GM19043 (cell line): ENCODE measurements at regions not wholly inside any gene's neighbourhood (a gene's known extent, or its start where the extent isn't known, plus 50 kb on each side); places are given as distances from the start of the nearest gene placed in this dataset.

Experiments
- ATAC-seq: cut with Tn5 transposase; IDR thresholded peaks from one replicate; pipeline ENCODE4 v1.9.1; 2021; ENCODE audit warnings: low read depth; ENCODE audit not compliant: unreplicated experiment

DNA sequence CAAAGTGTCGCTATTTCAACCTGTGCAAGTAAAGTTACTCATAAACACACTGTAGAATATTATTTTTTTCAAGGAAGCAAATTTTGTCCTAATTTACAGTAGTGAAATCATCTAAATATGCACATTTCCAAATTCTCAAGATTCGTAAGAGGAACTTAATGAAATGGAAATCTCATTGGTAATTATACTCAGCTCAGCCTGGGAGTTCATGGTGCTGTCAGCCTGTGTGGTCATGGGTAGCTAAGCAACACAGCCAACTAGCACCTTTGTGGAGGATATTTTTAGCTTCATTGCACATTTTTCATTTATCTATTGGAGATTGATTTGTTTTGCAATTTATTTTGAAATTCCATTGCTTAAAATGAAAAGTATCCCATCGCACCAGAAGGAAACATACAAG is 975.7 kb upstream of the ZEB2 start:
- ATAC-seq, result no peak

GRCh38 chr2:145494441-145494840 is 974.5 kb upstream of the ZEB2 start:
- ATAC-seq, result no peak

DNA sequence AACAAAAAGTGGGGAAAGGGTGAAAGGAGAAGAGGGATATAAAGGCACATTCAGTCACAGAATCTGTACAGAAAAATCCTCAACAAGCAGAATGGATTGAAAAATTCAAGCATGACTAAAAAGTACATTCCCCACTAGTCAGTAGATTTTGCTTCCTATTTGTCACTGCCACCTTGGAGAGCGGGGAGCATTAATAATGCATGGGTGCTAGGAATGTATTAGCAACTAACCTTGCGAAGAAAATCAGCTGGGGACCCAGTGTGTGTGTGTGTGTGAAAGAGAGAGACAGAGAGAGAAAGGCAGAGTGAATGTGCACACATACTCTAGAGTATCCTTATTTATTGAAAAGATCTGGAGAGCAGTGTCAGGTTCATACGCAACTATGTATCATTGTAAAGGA is 968.7 kb upstream of the ZEB2 start:
- ATAC-seq, result no peak

DNA sequence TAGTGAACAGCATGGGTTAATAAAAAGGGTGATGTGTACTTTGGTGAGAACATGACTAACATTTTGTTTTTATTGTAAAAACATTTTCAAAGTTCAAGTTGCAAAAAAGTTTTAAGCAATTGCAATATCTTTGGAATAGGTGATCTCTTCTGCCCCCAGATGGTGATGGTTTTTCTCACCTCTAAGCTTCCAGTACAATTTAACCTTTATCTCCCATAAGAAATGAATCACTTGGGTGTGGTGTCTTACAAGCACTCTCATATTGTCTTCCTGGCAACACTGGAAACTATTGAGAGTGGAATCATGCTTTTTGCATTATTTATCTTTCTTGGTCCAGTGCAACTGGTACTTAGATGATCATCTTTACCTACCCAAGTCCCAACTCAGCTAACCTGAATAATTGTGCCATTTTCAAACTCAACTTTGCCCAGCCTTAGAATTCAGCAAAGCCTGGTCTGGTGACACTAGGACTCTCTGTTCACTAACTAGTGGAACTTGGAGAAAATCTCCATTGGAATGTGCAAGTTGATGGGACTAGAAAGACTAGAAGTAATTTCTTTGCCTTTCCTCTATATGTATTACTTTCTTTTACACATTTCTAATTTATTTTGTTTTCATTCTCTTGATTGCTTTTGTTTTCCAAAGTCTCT is 964.7 kb upstream of the ZEB2 start:
- no peak for ATAC-seq

DNA sequence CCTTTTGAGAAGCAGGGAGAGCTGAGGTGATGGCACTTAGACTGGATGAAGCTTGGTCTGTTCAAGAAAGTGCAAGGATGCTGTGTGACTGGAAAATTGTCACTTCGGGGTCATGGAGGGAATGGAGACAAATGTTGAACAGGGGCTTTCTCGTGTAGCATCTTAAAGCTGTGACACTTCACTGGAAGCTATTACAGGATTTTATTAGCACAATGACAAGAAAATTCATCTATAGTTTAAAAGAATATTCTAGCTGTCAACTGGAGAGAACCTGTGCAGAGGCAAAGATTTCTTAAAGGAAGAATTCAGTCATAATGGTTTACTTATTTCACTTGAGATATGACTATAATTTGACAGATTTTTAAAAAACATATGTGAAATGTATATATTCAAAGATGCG is 963.9 kb upstream of the ZEB2 start:
- ATAC-seq, result no peak

GRCh38 chr2:145481334-145481922 is 961.5 kb upstream of the ZEB2 start:
- ATAC-seq, result no peak

GRCh38 chr2:145464866-145465265 is 944.9 kb upstream of the ZEB2 start:
- ATAC-seq, result no peak

GRCh38 chr2:145460112-145460511 is 940.2 kb upstream of the ZEB2 start:
- no peak for ATAC-seq

GRCh38 chr2:145431181-145431951 is 911.4 kb upstream of the ZEB2 start:
- ATAC-seq, result no peak

DNA sequence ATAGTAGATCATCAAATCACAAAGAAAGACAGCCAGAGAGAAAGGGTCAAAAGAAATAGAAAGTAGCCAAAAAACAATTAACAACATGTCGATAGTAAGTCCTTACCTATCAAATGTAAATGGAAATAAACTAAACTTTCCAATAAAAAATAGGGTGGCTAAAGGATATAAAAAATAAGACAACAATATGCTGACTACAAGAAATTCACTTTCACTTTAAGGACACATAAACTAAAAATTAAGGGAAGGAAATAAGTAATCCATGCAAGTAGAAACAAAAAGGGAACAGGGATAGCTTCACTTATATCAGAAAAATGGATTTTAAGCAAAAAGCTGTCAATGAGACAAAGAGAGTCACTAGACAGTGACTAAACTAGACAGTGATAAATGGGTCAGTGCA is 903.9 kb upstream of the ZEB2 start:
- ATAC-seq, result no peak

DNA sequence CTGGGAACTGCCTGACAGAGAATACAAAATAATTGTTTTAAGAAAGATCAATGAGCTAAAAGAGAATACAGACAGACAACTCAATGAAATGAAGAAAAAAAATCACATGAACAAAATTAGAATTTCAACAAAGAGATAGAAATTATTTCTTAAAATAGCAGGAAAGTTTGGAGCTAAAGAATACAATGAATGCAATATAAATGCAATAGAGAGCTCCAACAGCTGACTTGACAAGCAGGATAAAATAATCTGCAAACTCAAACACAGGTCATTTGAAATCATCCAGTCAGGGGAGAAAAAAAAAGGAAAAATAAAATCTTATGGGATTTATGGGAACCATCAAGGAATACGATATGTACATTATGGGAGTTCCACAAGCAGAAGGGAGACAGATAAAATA is 902.7 kb upstream of the ZEB2 start:
- no peak for ATAC-seq

DNA sequence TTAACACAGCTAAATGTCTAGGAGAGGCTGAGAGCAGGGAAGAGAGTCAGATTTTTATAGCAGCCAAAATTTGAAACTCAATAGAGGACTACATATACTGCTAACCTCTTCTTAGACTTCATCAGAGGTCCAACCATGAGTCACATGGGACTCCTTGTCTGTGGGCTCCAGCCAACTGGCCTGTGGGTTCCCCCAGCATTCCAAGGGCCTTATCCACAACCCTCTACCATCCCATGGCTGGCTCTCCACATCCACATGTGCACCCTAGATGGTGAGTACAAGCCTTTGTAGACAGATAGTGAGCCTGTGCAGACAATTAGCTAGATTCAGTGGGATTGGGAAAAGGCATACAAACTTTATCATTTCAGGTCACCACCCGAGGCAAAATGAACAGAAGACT is 901.9 kb upstream of the ZEB2 start:
- ATAC-seq, result no peak

- no peak for ATAC-seq
These were observed 896.7 kb upstream of the ZEB2 start for GRCh38 chr2:145416640-145417039.

GRCh38 chr2:145415151-145415550 is 895.2 kb upstream of the ZEB2 start:
- ATAC-seq, result no peak

DNA sequence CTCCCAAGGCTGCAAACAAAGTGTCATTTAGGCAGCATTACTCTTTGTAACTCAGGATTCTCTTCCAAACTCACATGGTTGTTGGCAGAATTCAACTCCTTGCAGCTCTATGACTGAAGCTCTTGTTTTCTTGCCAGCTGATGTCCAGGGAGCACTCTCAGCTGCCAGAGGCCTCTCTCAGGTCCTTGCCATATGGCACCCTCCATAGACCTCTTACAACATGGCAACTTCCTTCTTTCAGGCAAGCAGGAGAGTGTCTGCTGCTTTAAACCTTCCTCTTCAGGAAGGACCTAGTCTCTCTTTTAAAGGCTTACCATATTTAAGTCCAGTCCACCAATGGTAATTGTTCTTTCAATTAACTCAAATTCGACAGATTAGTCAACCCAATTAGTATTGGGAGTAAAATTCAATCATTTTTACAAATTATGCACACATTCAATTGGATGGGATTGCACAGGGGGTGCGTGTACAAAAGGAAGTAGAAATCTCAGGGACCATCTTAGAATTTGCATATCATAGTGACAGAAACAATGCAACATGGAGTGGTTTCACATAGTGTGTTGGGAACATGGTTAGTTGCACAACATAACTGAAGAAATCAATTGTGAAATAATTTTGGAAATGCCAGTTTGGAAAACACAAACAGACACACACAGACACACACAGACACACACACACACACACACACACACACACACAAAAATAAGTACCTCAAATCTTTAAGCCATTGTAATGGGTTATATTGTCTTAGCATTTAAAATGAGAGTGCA is 893.5 kb upstream of the ZEB2 start:
- ATAC-seq, result no peak

GRCh38 chr2:145412155-145412554 is 892.2 kb upstream of the ZEB2 start:
- ATAC-seq, result peak; percentile 45

DNA sequence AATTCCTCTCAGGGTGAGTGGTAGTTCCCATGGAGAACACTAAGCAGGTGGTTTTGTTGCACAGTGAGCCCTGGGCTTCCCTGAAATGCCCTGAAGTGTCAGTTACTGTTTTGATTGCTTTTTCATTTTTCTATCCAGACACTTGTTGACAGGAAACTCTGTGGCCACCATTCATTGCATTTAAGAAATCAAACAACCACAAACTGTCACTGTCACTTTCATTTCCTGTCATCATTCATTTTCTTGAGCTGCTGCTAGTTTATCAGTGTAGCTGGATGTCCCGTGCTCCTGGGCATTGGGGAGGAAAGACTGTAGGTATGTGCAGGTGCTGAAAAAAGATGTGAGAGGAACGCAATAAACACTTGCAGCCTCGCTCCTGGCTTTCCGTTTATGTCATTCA is 891.6 kb upstream of the ZEB2 start:
- ATAC-seq, result peak; percentile 93

DNA sequence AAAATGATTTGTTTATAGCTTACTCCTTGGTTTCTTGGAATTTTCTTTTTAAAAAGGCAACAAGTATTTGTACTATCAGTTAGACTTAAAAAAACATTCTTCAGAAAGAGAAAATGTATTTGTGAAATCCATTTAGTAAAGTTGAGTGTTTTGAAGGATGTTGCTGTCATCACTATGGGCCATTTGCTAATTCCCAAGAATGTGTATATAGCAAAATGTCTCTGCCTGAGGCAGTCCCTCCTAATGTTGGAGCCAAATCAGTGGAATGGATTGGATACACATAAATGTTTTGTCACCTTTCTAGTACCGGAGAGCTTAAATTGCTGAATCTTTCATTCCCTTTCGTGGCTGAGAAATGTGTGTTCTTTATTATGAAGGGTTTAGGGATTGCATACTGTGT is 890.2 kb upstream of the ZEB2 start:
- ATAC-seq, result no peak

GRCh38 chr2:145408980-145409379 is 889.1 kb upstream of the ZEB2 start:
- no peak for ATAC-seq

DNA sequence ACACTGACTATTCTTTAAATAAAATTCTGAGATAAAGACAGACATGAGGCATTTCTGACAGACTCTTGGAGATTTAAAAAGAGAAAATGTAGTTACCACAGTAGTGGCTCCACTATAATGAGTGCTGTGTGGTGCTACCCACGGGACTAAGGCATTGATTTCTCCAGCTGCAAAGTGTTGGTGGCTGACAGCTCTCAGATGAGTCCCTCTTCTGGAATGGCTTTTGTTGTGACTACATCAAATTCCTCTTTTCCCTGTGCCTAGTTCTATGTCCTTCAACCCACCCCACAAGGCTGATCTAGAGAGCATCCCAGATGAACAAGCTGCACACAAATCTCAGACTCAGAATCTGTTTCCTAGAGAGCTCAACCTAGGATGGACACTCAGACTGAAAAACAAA is 884.8 kb upstream of the ZEB2 start:
- no peak for ATAC-seq

DNA sequence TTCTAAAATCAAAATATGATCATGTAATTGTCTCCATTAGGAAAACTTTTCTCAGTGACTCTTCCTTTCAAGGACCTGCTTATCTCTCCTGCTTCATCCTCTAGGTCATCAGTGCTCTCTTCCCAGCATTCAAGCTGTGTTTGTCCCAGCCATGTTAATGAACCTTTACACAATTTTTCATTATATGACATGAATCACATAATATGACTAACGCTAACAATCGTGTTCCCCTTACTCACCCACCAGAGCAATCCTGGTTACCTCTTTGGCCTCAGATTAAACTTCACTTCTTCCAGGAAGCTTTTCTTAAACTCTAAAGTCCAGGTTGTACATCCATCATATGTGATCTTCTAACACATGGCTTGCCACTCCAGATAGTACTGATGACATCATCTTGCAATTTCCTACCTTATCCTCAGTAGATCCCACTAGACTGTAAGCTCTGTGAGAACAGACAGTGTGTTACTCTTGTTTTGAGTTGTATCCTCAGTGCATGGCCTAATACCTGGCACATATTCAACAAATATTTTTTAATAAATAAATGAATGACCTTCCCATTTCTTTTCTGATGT is 882.9 kb upstream of the ZEB2 start:
- no peak for ATAC-seq
